Fibroblast of villous mesenchyme (primary cell): ENCODE measurements at regions not wholly inside any gene's neighbourhood (a gene's known extent, or its start where the extent isn't known, plus 50 kb on each side); places are given as distances from the start of the nearest gene placed in this dataset.
"Not testable (repeated sequence)": the region's sequence is repeated elsewhere in the genome, so short reads cannot be mapped to it uniquely, and the experiment has no call there.

Experiments used
- DNase-seq: peaks from one replicate; pipeline ENCODE4 v3.0.0-alpha.2; 2010; ENCODE audit warnings: low read depth
- H3K4me3 ChIP-seq: 2 replicates; pipeline ENCODE4 v1.5.1; 2011; ENCODE audit warnings: low read depth, mild to moderate bottlenecking, low read length
- TF ChIP-seq, protein P1 (sequence below): IDR thresholded peaks from 2 replicates; pipeline ENCODE4 v1.5.1; 2012; ENCODE audit warnings: low read depth, mild to moderate bottlenecking, low read length; ENCODE audit not compliant: insufficient read depth

DNA sequence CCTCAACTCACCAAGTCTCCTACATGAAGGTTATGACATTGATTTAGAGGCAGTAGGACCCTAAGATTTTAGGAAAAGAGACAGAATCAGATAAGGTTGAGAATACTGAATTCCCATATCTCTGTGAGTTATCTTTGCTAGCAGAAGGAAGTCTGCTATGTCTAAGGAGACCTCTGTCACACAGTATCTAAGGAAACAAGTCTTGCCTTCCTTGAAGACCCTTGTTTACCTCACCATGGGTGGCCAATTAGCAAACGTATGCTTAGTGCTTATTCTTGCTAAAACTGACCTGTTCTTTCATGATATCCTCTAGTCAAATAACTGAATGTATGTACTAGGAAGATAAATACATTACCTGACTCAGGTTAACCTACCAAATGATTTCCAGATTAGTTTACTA lies 855.4 kb upstream of the SLITRK1 start:
- DNase-seq, result no peak
- no peak overlapping the region for H3K4me3 ChIP-seq
- TF ChIP-seq, protein P1, sequence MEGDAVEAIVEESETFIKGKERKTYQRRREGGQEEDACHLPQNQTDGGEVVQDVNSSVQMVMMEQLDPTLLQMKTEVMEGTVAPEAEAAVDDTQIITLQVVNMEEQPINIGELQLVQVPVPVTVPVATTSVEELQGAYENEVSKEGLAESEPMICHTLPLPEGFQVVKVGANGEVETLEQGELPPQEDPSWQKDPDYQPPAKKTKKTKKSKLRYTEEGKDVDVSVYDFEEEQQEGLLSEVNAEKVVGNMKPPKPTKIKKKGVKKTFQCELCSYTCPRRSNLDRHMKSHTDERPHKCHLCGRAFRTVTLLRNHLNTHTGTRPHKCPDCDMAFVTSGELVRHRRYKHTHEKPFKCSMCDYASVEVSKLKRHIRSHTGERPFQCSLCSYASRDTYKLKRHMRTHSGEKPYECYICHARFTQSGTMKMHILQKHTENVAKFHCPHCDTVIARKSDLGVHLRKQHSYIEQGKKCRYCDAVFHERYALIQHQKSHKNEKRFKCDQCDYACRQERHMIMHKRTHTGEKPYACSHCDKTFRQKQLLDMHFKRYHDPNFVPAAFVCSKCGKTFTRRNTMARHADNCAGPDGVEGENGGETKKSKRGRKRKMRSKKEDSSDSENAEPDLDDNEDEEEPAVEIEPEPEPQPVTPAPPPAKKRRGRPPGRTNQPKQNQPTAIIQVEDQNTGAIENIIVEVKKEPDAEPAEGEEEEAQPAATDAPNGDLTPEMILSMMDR, result no peak

DNA sequence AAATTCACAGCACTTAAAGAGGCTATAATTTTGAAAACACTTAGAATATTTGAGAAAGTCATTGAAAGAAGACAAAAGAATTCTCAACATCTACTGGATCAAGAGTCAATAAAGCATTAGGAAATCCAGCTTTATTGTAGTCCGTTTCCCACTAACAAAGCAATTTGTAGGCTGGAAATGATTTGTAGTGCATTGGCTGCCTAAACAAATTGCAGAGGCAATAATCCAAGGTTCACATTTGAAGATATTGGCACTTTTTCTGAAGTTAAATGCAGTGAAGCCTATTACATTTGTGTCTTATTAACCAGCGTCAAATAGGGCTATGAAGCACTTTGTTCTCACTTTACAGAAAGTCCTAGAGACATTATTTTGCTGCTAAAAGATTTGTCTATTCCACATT lies 848.1 kb upstream of the SLITRK1 start:
- H3K4me3 ChIP-seq, result no peak overlapping the region
- TF ChIP-seq, protein P1, result no peak
- no peak for DNase-seq

DNA sequence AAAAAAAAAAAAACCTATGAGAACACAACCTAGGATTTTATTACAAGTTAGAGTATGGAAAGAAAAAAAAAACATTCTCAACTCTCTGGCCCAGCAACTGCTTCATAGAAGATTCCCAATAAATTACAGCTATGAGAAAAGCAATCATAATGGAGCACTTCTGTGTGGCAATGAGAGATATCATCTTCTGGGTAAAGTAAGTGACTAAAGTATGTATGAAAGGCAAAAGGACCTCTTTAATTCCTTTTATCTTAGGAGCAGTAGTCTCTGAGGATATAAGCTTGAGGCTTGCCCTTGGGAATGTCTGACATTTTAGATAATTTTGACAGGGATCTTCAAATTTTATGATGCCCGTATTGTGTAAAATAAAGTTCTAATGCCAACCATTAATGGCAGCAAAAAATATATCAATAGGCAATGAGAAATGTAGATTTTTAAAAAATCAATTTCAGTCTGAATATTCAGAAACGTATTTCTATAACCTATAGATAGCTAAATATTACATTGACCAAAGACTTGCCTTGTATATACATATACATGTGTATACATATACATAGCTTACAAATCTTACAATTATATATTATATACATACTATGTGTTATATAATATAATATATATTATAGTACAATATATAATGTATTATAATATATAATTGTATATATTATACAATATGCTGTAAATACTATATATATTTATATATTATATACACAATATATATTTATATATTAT lies 823.9 kb upstream of the SLITRK1 start:
- DNase-seq, result no peak
- no peak overlapping the region for H3K4me3 ChIP-seq
- TF ChIP-seq, protein P1, result no peak

DNA sequence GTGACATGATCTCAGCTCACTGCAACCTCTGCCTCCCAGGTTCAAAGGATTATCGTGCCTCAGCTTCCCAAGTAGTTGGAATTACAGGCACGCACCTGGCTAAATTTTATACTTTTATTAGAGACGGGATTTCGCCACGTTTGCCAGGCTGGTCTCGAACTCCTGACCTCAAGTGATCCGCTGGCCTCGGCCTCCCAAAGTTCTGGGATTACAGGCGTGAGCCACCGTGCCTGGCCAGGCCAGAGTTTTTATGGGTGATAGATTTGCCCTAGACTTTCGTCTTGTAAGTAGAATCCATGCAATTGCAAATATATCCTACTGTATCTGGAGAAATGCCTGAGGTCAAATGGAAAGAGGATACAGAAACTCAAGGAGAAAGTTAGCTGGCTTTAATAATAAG lies 819.9 kb upstream of the SLITRK1 start:
- H3K4me3 ChIP-seq, result no peak overlapping the region
- TF ChIP-seq, protein P1, result no peak
- no peak for DNase-seq

DNA sequence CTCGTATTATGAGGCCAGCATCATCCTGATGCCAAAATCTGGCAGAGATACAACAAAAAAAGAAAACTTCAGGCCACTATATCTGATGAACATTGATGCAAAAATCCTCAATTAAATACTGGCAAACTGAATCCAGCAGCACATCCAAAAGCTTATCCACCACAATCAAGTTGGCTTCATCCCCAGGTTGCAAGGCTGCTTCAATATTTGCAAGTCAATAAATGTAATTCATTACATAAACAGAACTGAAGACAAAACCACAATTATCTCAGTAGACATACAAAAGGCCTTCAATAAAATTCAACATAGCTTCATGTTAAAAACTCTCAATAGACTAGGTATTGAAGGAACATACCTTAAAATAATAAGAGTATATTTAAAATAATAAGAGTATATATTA lies 815.3 kb upstream of the SLITRK1 start:
- DNase-seq, result not testable (repeated sequence)

DNA sequence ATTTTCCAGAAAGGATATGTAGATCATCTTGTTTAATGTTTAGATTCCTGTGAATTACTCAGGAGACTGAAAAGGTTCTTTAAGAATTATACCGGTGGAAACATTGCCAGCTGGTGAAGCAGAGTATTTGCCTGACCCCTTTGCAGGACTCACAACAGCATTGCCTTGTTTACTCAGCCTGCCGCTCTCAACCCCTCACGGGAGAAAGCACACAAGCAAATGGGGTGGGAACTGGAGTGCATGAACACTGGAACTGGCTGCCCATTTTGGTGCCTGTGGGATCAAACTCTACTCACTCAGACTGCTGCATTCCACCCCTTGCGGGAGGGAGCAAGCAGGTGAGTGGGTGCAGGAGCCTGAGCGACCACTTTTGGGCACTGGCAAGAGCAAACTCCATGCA lies 804.7 kb upstream of the SLITRK1 start:
- TF ChIP-seq, protein P1, result no peak
- DNase-seq, result no peak
- no peak overlapping the region for H3K4me3 ChIP-seq

More for the DNA sequence above, 815.3 kb upstream of the SLITRK1 start:
- not testable (repeated sequence) for H3K4me3 ChIP-seq

DNA sequence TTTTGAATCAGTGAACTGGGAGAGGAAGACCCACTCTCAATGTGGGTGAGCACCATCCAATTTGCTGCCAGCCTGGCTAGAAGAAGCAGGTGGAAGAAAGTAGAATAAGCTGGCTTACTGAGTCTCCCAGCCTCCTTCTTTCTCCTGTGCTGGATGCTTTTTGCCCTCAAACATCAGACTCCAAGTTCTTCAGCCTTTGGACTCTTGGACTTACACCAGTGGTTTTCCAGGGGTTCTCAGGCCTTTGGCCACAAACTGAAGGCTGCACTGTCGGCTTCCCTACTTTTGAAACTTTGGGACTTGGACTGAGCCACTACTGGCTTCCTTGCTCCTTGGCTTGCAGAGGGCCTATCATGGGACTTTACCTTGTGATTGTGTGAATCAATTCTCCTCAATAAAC lies 804.2 kb upstream of the SLITRK1 start:
- DNase-seq, result no peak
- TF ChIP-seq, protein P1, result no peak
- no peak overlapping the region for H3K4me3 ChIP-seq
